ENCODE measurements at regions not wholly inside any gene's neighbourhood (a gene's known extent, or its start where the extent isn't known, plus 50 kb on each side); places are given as distances from the start of the nearest gene placed in this dataset.
"Not testable (repeated sequence)": the region's sequence is repeated elsewhere in the genome, so short reads cannot be mapped to it uniquely, and the experiment has no call there.

- DNase-seq = peak in 3 of 4 experiments; percentile 6 to 19 (median 18)
These were observed 62.9 kb downstream of the GLRX5 start for GRCh38 chr14:95597784-95598211.

DNA sequence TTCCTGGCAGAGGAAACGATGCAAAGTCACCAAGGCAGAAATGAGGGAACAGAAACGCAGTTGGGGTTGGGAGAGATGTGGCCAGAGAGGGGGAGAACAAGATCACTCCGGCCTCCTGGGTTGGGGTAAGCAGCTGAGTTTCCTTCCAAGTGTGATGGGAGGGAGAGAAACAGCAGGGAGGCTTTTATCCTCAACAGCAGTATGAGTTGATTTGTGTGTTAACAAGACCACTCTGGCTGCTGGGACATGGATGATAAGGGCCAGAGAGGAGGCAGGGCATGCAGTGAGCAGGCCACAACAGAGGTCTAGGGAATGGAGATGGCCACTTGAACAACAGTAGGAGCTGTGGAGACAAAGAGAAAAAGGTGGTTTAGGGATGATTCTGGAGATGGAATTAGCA is 66.8 kb downstream of the GLRX5 start:
- DNase-seq = no peak

DNA sequence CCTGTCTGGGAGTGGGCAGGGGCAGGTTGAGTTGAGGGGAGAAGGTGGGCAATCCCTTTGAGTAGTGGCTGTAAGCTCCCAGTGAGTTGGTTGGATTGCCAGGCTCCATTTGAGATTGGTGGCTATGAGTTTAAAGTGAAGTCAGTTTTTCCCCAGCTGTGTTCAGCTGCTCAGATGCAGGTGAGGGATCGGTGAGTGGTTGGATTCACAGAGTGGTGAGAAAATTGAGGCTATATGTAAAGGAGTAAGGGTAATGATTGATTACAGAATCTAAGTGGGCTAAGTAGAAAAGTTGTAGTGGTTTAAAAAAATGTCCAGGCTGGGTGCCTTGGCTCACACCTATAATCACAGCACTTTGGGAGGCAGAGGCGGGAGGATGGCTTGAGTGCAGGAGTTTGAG is 68.6 kb downstream of the GLRX5 start:
- no peak for DNase-seq

- no peak for DNase-seq
These were observed 71.4 kb downstream of the GLRX5 start for GRCh38 chr14:95606266-95606665.

DNA sequence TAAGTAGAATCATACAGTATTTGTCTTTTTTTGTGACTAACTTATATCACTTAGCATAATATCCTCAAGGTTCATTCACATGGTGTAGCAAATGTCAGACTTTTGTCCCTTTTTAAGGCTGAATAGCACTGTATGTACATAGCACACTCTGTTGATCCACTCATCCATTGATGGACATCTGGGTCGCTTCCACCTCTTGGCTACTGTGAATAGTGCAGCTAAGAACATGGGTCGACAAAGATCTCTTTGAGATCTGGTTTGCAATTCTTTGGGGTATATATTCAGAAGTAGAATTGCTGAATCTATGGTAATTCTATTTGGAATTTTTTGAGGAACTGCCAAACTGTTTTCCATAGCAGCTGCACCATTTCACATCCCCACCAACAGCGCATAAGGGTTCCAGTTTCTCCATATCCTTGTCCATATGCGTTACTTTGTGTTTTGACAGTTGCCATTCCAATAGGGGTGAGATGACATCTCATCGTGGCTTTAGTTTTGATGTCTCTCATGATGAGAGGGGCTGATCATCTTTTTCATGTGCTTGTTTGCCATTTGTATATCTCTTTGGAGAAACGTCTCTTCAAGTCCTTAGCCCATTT is 73.9 kb downstream of the GLRX5 start:
- DNase-seq = no peak

DNA sequence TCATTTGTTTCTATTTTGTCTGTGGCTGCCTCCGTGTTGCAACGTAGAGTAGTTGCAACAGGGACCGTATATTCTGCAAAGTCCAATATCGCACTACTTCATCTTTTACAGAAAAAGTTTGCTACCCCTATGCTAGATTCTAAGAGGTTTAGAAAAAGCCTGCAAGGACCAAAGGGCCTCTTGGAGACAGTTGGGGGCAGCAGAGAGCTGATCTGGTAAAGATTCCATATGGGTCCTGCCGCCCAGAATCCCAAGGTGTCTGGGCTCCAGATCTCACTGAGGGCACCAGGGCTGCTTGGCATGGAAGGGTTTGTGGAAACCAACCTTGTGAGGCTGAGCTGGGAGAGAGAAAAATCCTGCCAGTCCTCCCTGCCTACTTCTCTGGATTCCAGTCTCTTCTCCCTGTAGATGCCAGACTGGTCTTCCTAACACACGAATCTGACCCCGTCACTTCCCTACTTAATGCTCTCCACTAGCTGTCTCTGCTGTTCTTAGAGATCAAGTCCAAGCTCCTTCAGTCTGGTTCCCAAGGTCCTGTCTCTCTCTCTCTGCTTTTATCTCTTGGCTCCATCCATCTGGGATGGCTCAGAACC is 74.6 kb downstream of the GLRX5 start:
- peak; percentile 19 to 50 (median 40) for DNase-seq

DNA sequence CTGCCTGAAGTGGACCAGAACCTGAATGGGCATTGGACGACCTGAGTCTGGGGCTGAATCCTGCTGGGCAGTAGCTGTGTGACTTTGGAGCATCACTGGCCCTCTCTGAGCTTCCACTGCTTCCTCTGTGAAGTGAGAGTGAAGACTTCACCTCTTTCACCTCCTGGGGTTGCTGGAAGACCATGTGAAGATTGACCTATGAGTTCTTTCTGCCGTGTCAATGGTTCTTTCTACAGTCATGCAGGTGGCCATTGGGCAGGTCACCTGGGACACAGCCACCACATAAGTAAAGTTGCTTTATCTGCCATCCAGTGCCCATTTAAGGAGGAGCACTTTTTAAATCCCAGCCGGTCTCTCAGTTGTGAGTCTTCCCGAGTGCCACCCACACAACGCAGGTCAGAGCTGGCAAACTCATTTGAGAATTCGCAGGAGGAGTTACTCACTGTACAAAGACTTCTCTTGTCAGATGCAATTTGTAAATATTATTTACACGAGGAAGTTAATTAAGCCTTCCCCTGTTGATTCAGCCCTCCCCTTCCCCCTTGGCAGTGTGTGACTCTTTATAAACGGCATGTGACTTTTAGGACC is 74.8 kb upstream of the TCL1B start:
- no peak for DNase-seq

- DNase-seq = peak; percentile 14 to 60 (median 38)
These were observed 71.9 kb upstream of the TCL1B start for GRCh38 chr14:95614349-95614748.

DNA sequence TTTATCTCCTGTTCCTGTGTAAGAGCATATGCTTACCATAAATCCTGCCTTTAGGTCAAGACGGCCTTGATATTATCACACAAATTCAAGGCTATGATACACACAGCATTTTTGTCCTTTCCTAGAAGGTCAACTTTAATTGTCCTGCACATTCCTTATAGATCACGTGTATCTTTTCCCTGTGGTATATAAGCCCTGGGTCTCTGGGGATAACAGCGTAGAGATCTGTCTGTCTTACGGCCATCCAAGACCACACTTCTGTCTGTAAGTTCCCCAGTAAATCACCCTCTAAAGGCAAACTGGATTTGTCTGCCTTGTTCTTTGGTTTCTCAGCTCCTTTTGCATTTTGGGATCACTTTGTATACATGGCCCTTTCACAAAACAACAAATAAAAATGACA is 69.5 kb upstream of the TCL1B start:
- DNase-seq = no peak

- no peak for DNase-seq
These were observed 66.3 kb upstream of the TCL1B start for GRCh38 chr14:95619785-95620417.

DNA sequence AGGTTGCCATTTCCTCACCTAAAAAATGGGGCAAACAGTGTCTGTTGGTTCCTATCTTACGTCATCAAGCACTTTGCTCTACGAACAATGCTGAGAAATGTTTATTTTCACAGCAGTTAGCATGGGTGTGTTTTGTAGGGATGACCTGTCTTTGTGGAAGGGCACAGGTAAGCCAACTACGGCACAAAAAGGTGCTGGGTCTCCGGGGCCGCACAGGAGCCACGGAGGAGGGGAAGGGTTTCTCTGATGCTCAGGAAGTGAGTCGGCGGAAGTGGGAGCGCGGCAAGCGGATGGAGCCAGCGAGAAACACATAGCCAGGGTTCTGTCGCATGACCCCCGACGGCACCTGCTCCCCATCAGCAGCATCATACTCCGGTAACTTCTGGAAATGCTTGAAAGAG is 65.6 kb upstream of the TCL1B start:
- no peak for DNase-seq

DNA sequence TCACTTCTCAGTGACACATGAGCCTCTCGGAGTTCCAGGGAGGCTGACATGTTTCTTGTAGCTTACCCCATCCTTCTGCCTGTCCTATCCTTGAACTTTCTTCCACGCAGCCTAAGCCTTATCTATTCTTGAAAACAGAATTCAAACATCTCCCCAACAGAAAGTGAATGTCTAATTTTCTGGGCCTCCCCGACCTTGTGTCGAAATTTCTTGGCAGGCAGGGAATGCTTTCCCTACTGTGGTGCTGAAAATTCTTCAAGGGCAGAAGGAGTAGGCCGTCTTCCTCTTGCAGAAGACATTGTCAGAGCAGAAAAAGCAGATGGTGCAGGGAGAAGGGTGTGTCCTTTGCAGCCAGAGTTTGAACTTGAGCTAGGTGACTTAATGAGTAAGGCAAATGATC is 63.0 kb upstream of the TCL1B start:
- no peak for DNase-seq

- DNase-seq = not testable (repeated sequence)
These were observed 60.5 kb upstream of the TCL1B start for GRCh38 chr14:95625710-95626109.

DNA sequence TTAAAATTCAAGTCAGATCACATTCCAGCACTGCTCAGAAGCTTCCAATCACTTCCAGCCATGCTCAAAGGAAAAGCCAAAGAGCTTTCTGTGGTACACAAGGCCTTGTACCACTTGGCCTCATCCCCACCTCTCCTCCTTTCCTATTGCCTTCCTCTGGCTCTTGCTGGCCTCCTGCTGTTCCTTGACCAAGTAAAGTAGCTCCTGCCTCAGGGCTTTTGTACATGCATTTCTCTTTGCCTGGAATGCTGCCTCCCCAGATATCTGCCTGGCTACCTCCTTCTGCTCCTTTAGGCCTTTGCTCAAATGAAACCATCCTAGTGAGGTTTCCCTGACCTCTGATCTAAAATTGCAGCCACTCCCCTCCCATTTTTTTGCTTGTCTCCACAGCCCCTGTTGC is 51.2 kb upstream of the TCL1B start:
- DNase-seq = no peak
